Liver (tissue), 8 donors: ENCODE measurements at regions not wholly inside any gene's neighbourhood (a gene's known extent, or its start where the extent isn't known, plus 50 kb on each side); places are given as distances from the start of the nearest gene placed in this dataset.

ENCODE experiments used
- DNase-seq: peaks from one replicate; pipeline ENCODE4 v3.0.0-alpha.2; 2017; ENCODE audit warnings: low spot score
- H3K27ac ChIP-seq, 2 donors: one replicate each; pipeline ENCODE4 v1.7.0; 2013; ENCODE audit warnings: inconsistent platforms in 2 of 2, low read length in 2 of 2, control low read depth in 1 of 2, low read depth in 1 of 2, mild to moderate bottlenecking in 1 of 2
- H3K27me3 ChIP-seq, 4 donors: one replicate each; pipeline versions ENCODE4 v1.6.1 to v1.7.0; 2013; ENCODE audit warnings: low read length in 3 of 4, inconsistent platforms in 1 of 4, mild to moderate bottlenecking in 1 of 4, moderate library complexity in 1 of 4; ENCODE audit not compliant: control insufficient read depth in 4 of 4, insufficient read depth in 4 of 4
- H3K36me3 ChIP-seq, 4 donors: one replicate each; pipeline versions ENCODE4 v1.6.1 to v1.7.0; 2013; ENCODE audit warnings: low read length in 3 of 4, mild to moderate bottlenecking in 3 of 4, low read depth in 1 of 4, moderate library complexity in 1 of 4; ENCODE audit not compliant: control insufficient read depth in 4 of 4, insufficient read depth in 3 of 4
- H3K4me1 ChIP-seq, 4 donors: one replicate each; pipeline versions ENCODE4 v1.6.1 to v1.7.0; 2013; ENCODE audit warnings: low read length in 3 of 4, mild to moderate bottlenecking in 3 of 4, moderate library complexity in 1 of 4; ENCODE audit not compliant: control insufficient read depth in 4 of 4, insufficient read depth in 4 of 4
- H3K4me3 ChIP-seq, 3 donors: one replicate each; pipeline versions ENCODE4 v1.6.1 to v1.7.0; 2013; ENCODE audit warnings: low read length in 3 of 3, control low read depth in 1 of 3, low read depth in 1 of 3, mild to moderate bottlenecking in 1 of 3
- H3K9ac ChIP-seq, 2 donors: one replicate each; pipeline ENCODE4 v1.7.0; 2013; ENCODE audit warnings: low read length in 2 of 2, mild to moderate bottlenecking in 2 of 2, moderate library complexity in 2 of 2, control low read depth in 1 of 2, low read depth in 1 of 2
- H3K9me3 ChIP-seq, 4 donors: one replicate each; pipeline versions ENCODE4 v1.6.1 to v1.7.0; 2013; ENCODE audit warnings: low read length in 3 of 4; ENCODE audit not compliant: control insufficient read depth in 4 of 4
- CTCF ChIP-seq: fragments of 150-350 bp; IDR thresholded peaks from 2 replicates; pipeline ENCODE4 v1.5.1; 2017; ENCODE audit warnings: improper control_type of control experiment, low read depth, low read length; ENCODE audit not compliant: missing input control
- EGR1 ChIP-seq, 2 donors: IDR thresholded peaks; 2 replicates each; pipeline ENCODE4 v1.6.1; 2016 to 2018; ENCODE audit warnings: antibody characterized with exemption in 2 of 2, low read depth in 2 of 2
- FOXA1 ChIP-seq: IDR thresholded peaks from 2 replicates; pipeline ENCODE4 v1.6.1; 2016; ENCODE audit warnings: antibody characterized with exemption
- FOXA2 ChIP-seq: IDR thresholded peaks from 2 replicates; pipeline ENCODE4 v1.6.1; 2016; ENCODE audit warnings: antibody characterized with exemption
- GABPA ChIP-seq, 2 donors: IDR thresholded peaks in 1 of 2; conservative IDR thresholded peaks in 1 of 2; 2 replicates each; pipeline ENCODE4 v1.6.1; 2016; ENCODE audit warnings: antibody characterized with exemption in 2 of 2, mild to moderate bottlenecking in 1 of 2, moderate library complexity in 1 of 2
- HNF4A ChIP-seq, 2 donors: conservative IDR thresholded peaks; 2 replicates each; pipeline ENCODE4 v1.6.1; 2016; ENCODE audit warnings: antibody characterized with exemption in 2 of 2, mild to moderate bottlenecking in 2 of 2
- HNF4G ChIP-seq: IDR thresholded peaks from 2 replicates; pipeline ENCODE4 v1.6.1; 2016; ENCODE audit warnings: antibody characterized with exemption
- JUND ChIP-seq, 2 donors: IDR thresholded peaks; 2 replicates each; pipeline ENCODE4 v1.6.1; 2016; ENCODE audit warnings: antibody characterized with exemption in 2 of 2
- MAX ChIP-seq: IDR thresholded peaks from 2 replicates; pipeline ENCODE4 v1.6.1; 2016; ENCODE audit warnings: antibody characterized with exemption
- NR2F2 ChIP-seq: IDR thresholded peaks from 2 replicates; pipeline ENCODE4 v1.6.1; 2016; ENCODE audit warnings: antibody characterized with exemption
- RAD21 ChIP-seq, 2 donors: IDR thresholded peaks; 2 replicates each; pipeline ENCODE4 v1.6.1; 2016; ENCODE audit warnings: antibody characterized with exemption in 2 of 2, mild to moderate bottlenecking in 2 of 2
- REST ChIP-seq: IDR thresholded peaks from 2 replicates; pipeline ENCODE4 v1.6.1; 2016; ENCODE audit warnings: antibody characterized with exemption, mild to moderate bottlenecking
- RXRA ChIP-seq, 2 donors: IDR thresholded peaks; 2 replicates each; pipeline ENCODE4 v1.6.1; 2017 to 2018; ENCODE audit warnings: antibody characterized with exemption in 2 of 2, mild to moderate bottlenecking in 1 of 2
- SP1 ChIP-seq: IDR thresholded peaks from 2 replicates; pipeline ENCODE4 v1.6.1; 2018; ENCODE audit warnings: antibody characterized with exemption, mild to moderate bottlenecking
- TAF1 ChIP-seq: conservative IDR thresholded peaks from 2 replicates; pipeline ENCODE4 v1.6.1; 2016; ENCODE audit warnings: antibody characterized with exemption, mild to moderate bottlenecking
- YY1 ChIP-seq: IDR thresholded peaks from 2 replicates; pipeline ENCODE4 v1.6.1; 2016; ENCODE audit warnings: antibody characterized with exemption, mild to moderate bottlenecking
- ZBTB33 ChIP-seq: IDR thresholded peaks from 2 replicates; pipeline ENCODE4 v1.6.1; 2016; ENCODE audit warnings: antibody characterized with exemption
- WGBS: extraction: QIAGEN DNeasy Blood & Tissue Kit; methylation state at CpG from one replicate; pipeline ENCODE4 v1.1.7; 2013; 5-methylcytosine and 5-hydroxymethylcytosine counted together
- donor health status: healthy.
- donor health status: healthy.
- donor health status: healthy.
- donor health status: healthy.
- donor health status: healthy.

- 83% methylated on average over 3 of the region's 3 CpGs for WGBS
Observed at GRCh38 chr2:145350011-145350410, 830.1 kb upstream of the ZEB2 start.

GRCh38 chr2:145344076-145344724 is 824.3 kb upstream of the ZEB2 start:
- Histone ChIP-seq H3K36me3 (no peaks in the 10 kb centered on the region), H3K9me3 (no peaks in the 10 kb centered on the region), H3K27ac (no peak overlapping the region), H3K27me3 (no peaks in the 10 kb centered on the region), H3K4me1 (no peaks in the 10 kb centered on the region), H3K9ac (no peak overlapping the region), H3K4me3 (no peak overlapping the region)
- no peak for DNase-seq
- TF ChIP-seq YY1, result no peak
- TF ChIP-seq NR2F2, result no peak
- no peak for TF ChIP-seq FOXA2
- TF ChIP-seq FOXA1, result no peak
- TF ChIP-seq CTCF, result no peak
- TF ChIP-seq ZBTB33, result no peak

More at GRCh38 chr2:145350011-145350410, 830.1 kb upstream of the ZEB2 start:
- Histone ChIP-seq H3K9ac (no peak overlapping the region), H3K27me3 (no peaks in the 10 kb centered on the region), H3K4me1 (no peaks in the 10 kb centered on the region), H3K9me3 (no peaks in the 10 kb centered on the region), H3K27ac (no peak overlapping the region), H3K36me3 (no peaks in the 10 kb centered on the region), H3K4me3 (no peak overlapping the region)
- TF ChIP-seq HNF4A (conservative IDR thresholded peaks at IDR 0.05) (no peak), SP1 (no peak)
- DNase-seq, result no peak

- 62% methylated on average over 2 of the region's 2 CpGs for WGBS
- H3K9ac ChIP-seq, result no peak overlapping the region
Observed at GRCh38 chr2:145343287-145343686, 823.4 kb upstream of the ZEB2 start.

More at GRCh38 chr2:145343287-145343686, 823.4 kb upstream of the ZEB2 start:
- Histone ChIP-seq H3K4me1 (no peaks in the 10 kb centered on the region), H3K27me3 (no peaks in the 10 kb centered on the region), H3K36me3 (no peaks in the 10 kb centered on the region), H3K27ac (no peak overlapping the region), H3K4me3 (no peak overlapping the region), H3K9me3 (no peaks in the 10 kb centered on the region)
- TF ChIP-seq FOXA2 (no peak), RXRA (IDR thresholded peaks at IDR 0.05) (no peak), RAD21 (IDR thresholded peaks at IDR 0.05) (no peak), EGR1 (IDR thresholded peaks at IDR 0.05; ENCODE audit: low read depth in 2 of 2) (no peak), HNF4A (conservative IDR thresholded peaks at IDR 0.05) (no peak), GABPA (IDR thresholded peaks at IDR 0.05 in 1 of 2, conservative IDR thresholded peaks at IDR 0.05 in 1 of 2) (no peak), HNF4G (no peak), REST (no peak), MAX (no peak), TAF1 (no peak), JUND (IDR thresholded peaks at IDR 0.05) (no peak), FOXA1 (no peak), SP1 (no peak), NR2F2 (no peak), YY1 (no peak)
- no peak for DNase-seq
